H1 (cell line): ENCODE measurements at regions not wholly inside any gene's neighbourhood (a gene's known extent, or its start where the extent isn't known, plus 50 kb on each side); places are given as distances from the start of the nearest gene placed in this dataset.

Source experiments
- CTCF ChIA-PET: fragments of 300-600 bp; sonication (Branson Sonifier 250); formaldehyde crosslinking; loops from one replicate; lab custom pipeline; 2021; ENCODE audit not compliant: partially characterized antibody; lab: Charles Lee
- POLR2A ChIA-PET: fragments of 300-600 bp; sonication (Branson Sonifier 250); formaldehyde crosslinking; loops from one replicate; lab custom pipeline; 2021; ENCODE audit warnings: inconsistent platforms; ENCODE audit not compliant: partially characterized antibody; lab: Charles Lee
- DNase-seq, 2 experiments: peaks; one replicate each; pipeline versions ENCODE4 v3.0.0 to v3.0.0-alpha.2; 2010 to 2022; ENCODE audit warnings: low spot score in 2 of 2, low read depth in 1 of 2, mixed read lengths in 1 of 2
- FAIRE-seq: peaks from 2 replicates; lab custom pipeline; 2011; peaks lifted over from hg19 to GRCh38; lab: Jason Lieb, UNC
- H2AFZ ChIP-seq: 2 replicates; pipeline ENCODE4 v1.8.1; 2012; ENCODE audit warnings: low read length, inconsistent platforms
- H2AK5ac ChIP-seq: 2 replicates; pipeline ENCODE4 v1.6.1; 2013; ENCODE audit warnings: low read depth, low read length
- H2BK120ac ChIP-seq: replicated peaks from 2 replicates; pipeline ENCODE3; 2013; ENCODE audit warnings: low read depth, low read length, inconsistent platforms
- H2BK12ac ChIP-seq: 2 replicates; pipeline ENCODE4 v1.6.1; 2013; ENCODE audit warnings: low read depth, low read length
- H2BK15ac ChIP-seq: 2 replicates; pipeline ENCODE4 v1.6.1; 2013; ENCODE audit warnings: low read length
- H2BK20ac ChIP-seq: 2 replicates; pipeline ENCODE4 v1.6.1; 2013; ENCODE audit warnings: low read length
- H2BK5ac ChIP-seq: 2 replicates; pipeline ENCODE4 v1.6.1; 2013; ENCODE audit warnings: low read depth, low read length
- H3K14ac ChIP-seq: 2 replicates; pipeline ENCODE4 v1.6.1; 2013; ENCODE audit warnings: inconsistent platforms; ENCODE audit not compliant: insufficient read length
- H3K18ac ChIP-seq: 2 replicates; pipeline ENCODE4 v1.6.1; 2013; ENCODE audit warnings: low read length; ENCODE audit errors: extremely low read depth
- H3K23ac ChIP-seq: 2 replicates; pipeline ENCODE4 v1.6.1; 2013; ENCODE audit warnings: inconsistent platforms; ENCODE audit not compliant: insufficient read length
- H3K23me2 ChIP-seq: 2 replicates; pipeline ENCODE4 v1.6.1; 2013; ENCODE audit warnings: low read depth, low read length
- H3K27ac ChIP-seq: 2 replicates; pipeline ENCODE4 v1.6.1; 2011; ENCODE audit warnings: low read depth, low read length, inconsistent platforms
- H3K27me3 ChIP-seq, 4 experiments: replicated peaks in 1 of 4; 1 replicate in 1 of 4; 2 replicates in 3 of 4; pipeline versions ENCODE4 v1.6.1 to v1.8.1; 2011 to 2013; ENCODE audit warnings: low read length in 3 of 4, mild to moderate bottlenecking in 3 of 4, inconsistent platforms in 2 of 4, mixed read lengths in 2 of 4, moderate library complexity in 1 of 4; ENCODE audit not compliant: control insufficient read depth in 3 of 4, insufficient read depth in 3 of 4; ENCODE audit errors: extremely low read depth in 1 of 4
- H3K36me3 ChIP-seq, 4 experiments: 2 replicates each; pipeline versions ENCODE4 v1.6.1 to v1.8.1; 2011 to 2013; ENCODE audit warnings: mild to moderate bottlenecking in 4 of 4, low read length in 3 of 4, moderate library complexity in 2 of 4, control low read depth in 1 of 4, inconsistent platforms in 1 of 4; ENCODE audit not compliant: insufficient read depth in 4 of 4, control insufficient read depth in 2 of 4
- H3K4ac ChIP-seq: replicated peaks from 2 replicates; pipeline ENCODE3; 2013; ENCODE audit warnings: low read length, low read depth, mixed read lengths, inconsistent platforms; ENCODE audit not compliant: insufficient read length
- H3K4me1 ChIP-seq, 4 experiments: replicated peaks in 1 of 4; 1 replicate in 1 of 4; 2 replicates in 3 of 4; pipeline versions ENCODE4 v1.6.1 to v1.8.1; 2011 to 2013; ENCODE audit warnings: low read length in 3 of 4, inconsistent platforms in 2 of 4, mixed read lengths in 1 of 4; ENCODE audit not compliant: insufficient read depth in 4 of 4, control insufficient read depth in 3 of 4
- H3K4me2 ChIP-seq, 2 experiments: 2 replicates each; pipeline versions ENCODE4 v1.6.1 to v1.8.1; 2011 to 2013; ENCODE audit warnings: low read depth in 2 of 2, low read length in 2 of 2, control low read depth in 1 of 2, inconsistent platforms in 1 of 2, mild to moderate bottlenecking in 1 of 2; ENCODE audit not compliant: insufficient read depth in 1 of 2
- H3K4me3 ChIP-seq, 4 experiments: fragments of 200-600, 300-600 bp in 1 of 4; sonication (generic), shearing (Covaris generic), sonication (Bioruptor Twin) in 1 of 4; 2 replicates each; pipeline versions ENCODE4 v1.5.1 to v1.8.1; 2011 to 2016; ENCODE audit warnings: low read length in 4 of 4, low read depth in 3 of 4, control low read depth in 2 of 4, inconsistent platforms in 2 of 4, mild to moderate bottlenecking in 2 of 4, mixed read lengths in 1 of 4, moderate library complexity in 1 of 4; ENCODE audit not compliant: insufficient read depth in 2 of 4; ENCODE audit errors: extremely low read depth in 1 of 4
- H3K56ac ChIP-seq: replicated peaks from 2 replicates; pipeline ENCODE3; 2013; ENCODE audit warnings: low read depth, mild to moderate bottlenecking, mixed read lengths, low read length, inconsistent platforms; ENCODE audit not compliant: insufficient read length
- H3K79me1 ChIP-seq: 2 replicates; pipeline ENCODE4 v1.6.1; 2013; ENCODE audit warnings: low read depth, low read length, control low read depth
- H3K79me2 ChIP-seq, 2 experiments: 2 replicates each; pipeline versions ENCODE4 v1.6.1 to v1.8.1; 2012 to 2013; ENCODE audit warnings: low read length in 2 of 2, mild to moderate bottlenecking in 2 of 2, inconsistent platforms in 1 of 2; ENCODE audit not compliant: insufficient read depth in 2 of 2, control insufficient read depth in 1 of 2
- H3K9ac ChIP-seq, 4 experiments: replicated peaks in 1 of 4; 1 replicate in 1 of 4; 2 replicates in 3 of 4; pipeline versions ENCODE4 v1.6.1 to v1.8.1; 2011 to 2013; ENCODE audit warnings: low read depth in 3 of 4, low read length in 3 of 4, control low read depth in 2 of 4, mild to moderate bottlenecking in 2 of 4, moderate library complexity in 2 of 4, inconsistent platforms in 1 of 4; ENCODE audit errors: extremely low read depth in 1 of 4
- H3K9me3 ChIP-seq, 2 experiments: 2 replicates each; pipeline versions ENCODE4 v1.6.1 to v1.8.1; 2012 to 2013; ENCODE audit warnings: mild to moderate bottlenecking in 2 of 2, moderate library complexity in 2 of 2, control low read depth in 1 of 2, inconsistent platforms in 1 of 2, low read depth in 1 of 2, low read length in 1 of 2, mixed read lengths in 1 of 2; ENCODE audit not compliant: insufficient read depth in 2 of 2
- H4K20me1 ChIP-seq, 2 experiments: replicated peaks in 1 of 2; 2 replicates each; pipeline versions ENCODE3 to v1.8.1; 2011 to 2013; ENCODE audit warnings: inconsistent platforms in 2 of 2, low read length in 2 of 2, mild to moderate bottlenecking in 1 of 2; ENCODE audit not compliant: insufficient read depth in 2 of 2, control insufficient read depth in 1 of 2
- H4K5ac ChIP-seq: 2 replicates; pipeline ENCODE4 v1.6.1; 2013; ENCODE audit warnings: low read length, low read depth, mixed read lengths, inconsistent platforms; ENCODE audit not compliant: insufficient read length
- H4K8ac ChIP-seq: 2 replicates; pipeline ENCODE4 v1.8.0; 2013; ENCODE audit warnings: mild to moderate bottlenecking, moderate library complexity, low read length, inconsistent platforms; ENCODE audit not compliant: insufficient read depth; ENCODE audit errors: extremely low read depth
- H4K91ac ChIP-seq: replicated peaks from 2 replicates; pipeline ENCODE3; 2013; ENCODE audit warnings: low read length, mixed read lengths, inconsistent platforms; ENCODE audit not compliant: insufficient read length
- ASH2L ChIP-seq: fragments of 200-600, 300-600 bp; sonication (generic); IDR thresholded peaks from one replicate; pipeline ENCODE4 v1.7.1; 2017; ENCODE audit warnings: low read length
- CBX5 ChIP-seq: fragments of 300-800, 300-1000 bp; sonication (generic); IDR thresholded peaks from 2 replicates; pipeline ENCODE4 v1.7.1; 2016; ENCODE audit warnings: antibody characterized with exemption, low read length, low read depth
- POLR2A ChIP-seq, 2 experiments: IDR thresholded peaks; 1 replicate in 1 of 2; 2 replicates in 1 of 2; pipeline ENCODE4 v1.6.1; 2011; ENCODE audit warnings: low read depth in 2 of 2, low read length in 2 of 2, mild to moderate bottlenecking in 2 of 2; ENCODE audit errors: control extremely low read depth in 1 of 2
- SP1 ChIP-seq: IDR thresholded peaks from 2 replicates; pipeline ENCODE4 v1.6.1; 2011; ENCODE audit warnings: low read depth, low read length
- TCF12 ChIP-seq: IDR thresholded peaks from 2 replicates; pipeline ENCODE4 v1.6.1; 2011; ENCODE audit warnings: low read depth, mild to moderate bottlenecking, low read length
- WGBS, 2 experiments: shearing (Covaris generic) in 1 of 2; methylation state at CpG; one replicate each; pipeline versions ENCODE4 v1.1.6 to v1.1.7; 2013 to 2015; ENCODE audit warnings: low lambda C conversion rate in 2 of 2, mixed read lengths in 2 of 2, inconsistent platforms in 1 of 2, low coverage in 1 of 2, missing lambda C conversion rate in 1 of 2; ENCODE audit not compliant: insufficient replicate concordance in 2 of 2, insufficient coverage in 1 of 2, insufficient read length in 1 of 2; ENCODE audit errors: extremely low coverage in 1 of 2, missing lambda C conversion rate in 1 of 2; 5-methylcytosine and 5-hydroxymethylcytosine counted together
- TF ChIP-seq, protein P1 (sequence below): IDR thresholded peaks from 2 replicates; pipeline ENCODE4 v1.6.1; 2012; ENCODE audit warnings: low read length, inconsistent platforms
- TF ChIP-seq, protein P2 (sequence below): IDR thresholded peaks from 2 replicates; pipeline ENCODE4 v1.6.1; 2011; ENCODE audit warnings: low read depth, mild to moderate bottlenecking, low read length; ENCODE audit not compliant: insufficient read depth
- TF ChIP-seq, protein P3 (sequence below): IDR thresholded peaks from 2 replicates; pipeline ENCODE4 v1.6.1; 2011; ENCODE audit warnings: low read length, improper control_type of control experiment

DNA sequence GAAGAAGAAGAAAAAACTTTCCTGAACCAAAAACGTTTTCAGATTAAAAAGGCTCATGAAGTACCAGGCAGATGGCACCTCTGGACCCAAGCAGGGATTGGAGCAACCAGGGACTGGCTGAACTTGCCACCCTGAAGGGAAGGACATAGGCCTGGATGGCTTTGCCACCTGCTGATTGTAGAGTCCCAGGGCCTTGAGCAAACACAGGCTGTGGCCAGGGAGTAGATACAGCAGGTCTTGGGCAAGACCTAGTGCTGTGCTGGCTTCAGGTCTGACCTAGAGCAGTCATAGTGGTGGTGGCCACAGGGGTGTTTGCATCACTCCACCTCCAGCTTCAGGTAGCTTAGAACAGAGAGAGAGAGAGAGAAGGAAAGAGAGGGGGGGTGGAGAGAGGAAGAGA lies 176.7 kb upstream of the FOXN2 start:
- no peak overlapping the region for H3K9ac ChIP-seq
- no peak overlapping the region for H3K27ac ChIP-seq
- no peak overlapping the region for H3K23ac ChIP-seq
- no peak overlapping the region for H4K8ac ChIP-seq
- POLR2A ChIA-PET, result no interaction called here
- no peak overlapping the region for H3K56ac ChIP-seq
- no peak overlapping the region for H2BK20ac ChIP-seq
- H3K4me1 ChIP-seq, result no peaks in the 10 kb centered on the region
- H3K36me3 ChIP-seq, result no peaks in the 10 kb centered on the region
- no peaks in the 10 kb centered on the region for H3K79me1 ChIP-seq
- H4K91ac ChIP-seq, result no peak overlapping the region
- no peak overlapping the region for H2AFZ ChIP-seq
- H3K4me2 ChIP-seq, result no peak overlapping the region
- no peaks in the 10 kb centered on the region for H3K9me3 ChIP-seq
- no peaks in the 10 kb centered on the region for H3K27me3 ChIP-seq
- H2AK5ac ChIP-seq, result no peak overlapping the region
- CTCF ChIA-PET, result interaction anchor here (0.8 to 0.9 kb wide), 2 partner anchors 15 to 146 kb away, joined by 3 to 5 read pairs; no protein-coding TSS in a partner anchor
- H3K18ac ChIP-seq, result no peak overlapping the region
- H3K4ac ChIP-seq, result no peak overlapping the region
- no peak for TF ChIP-seq ASH2L
- TF ChIP-seq CBX5, result no peak
- TF ChIP-seq, protein P1, sequence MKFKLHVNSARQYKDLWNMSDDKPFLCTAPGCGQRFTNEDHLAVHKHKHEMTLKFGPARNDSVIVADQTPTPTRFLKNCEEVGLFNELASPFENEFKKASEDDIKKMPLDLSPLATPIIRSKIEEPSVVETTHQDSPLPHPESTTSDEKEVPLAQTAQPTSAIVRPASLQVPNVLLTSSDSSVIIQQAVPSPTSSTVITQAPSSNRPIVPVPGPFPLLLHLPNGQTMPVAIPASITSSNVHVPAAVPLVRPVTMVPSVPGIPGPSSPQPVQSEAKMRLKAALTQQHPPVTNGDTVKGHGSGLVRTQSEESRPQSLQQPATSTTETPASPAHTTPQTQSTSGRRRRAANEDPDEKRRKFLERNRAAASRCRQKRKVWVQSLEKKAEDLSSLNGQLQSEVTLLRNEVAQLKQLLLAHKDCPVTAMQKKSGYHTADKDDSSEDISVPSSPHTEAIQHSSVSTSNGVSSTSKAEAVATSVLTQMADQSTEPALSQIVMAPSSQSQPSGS, result no peak
- TF ChIP-seq, protein P2, sequence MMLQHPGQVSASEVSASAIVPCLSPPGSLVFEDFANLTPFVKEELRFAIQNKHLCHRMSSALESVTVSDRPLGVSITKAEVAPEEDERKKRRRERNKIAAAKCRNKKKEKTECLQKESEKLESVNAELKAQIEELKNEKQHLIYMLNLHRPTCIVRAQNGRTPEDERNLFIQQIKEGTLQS, result no peak
- TF ChIP-seq POLR2A (IDR thresholded peaks at IDR 0.05; ENCODE audit: control extremely low read depth in 1 of 2, low read depth in 2 of 2, low read length in 2 of 2), result no peak
- TF ChIP-seq, protein P3, sequence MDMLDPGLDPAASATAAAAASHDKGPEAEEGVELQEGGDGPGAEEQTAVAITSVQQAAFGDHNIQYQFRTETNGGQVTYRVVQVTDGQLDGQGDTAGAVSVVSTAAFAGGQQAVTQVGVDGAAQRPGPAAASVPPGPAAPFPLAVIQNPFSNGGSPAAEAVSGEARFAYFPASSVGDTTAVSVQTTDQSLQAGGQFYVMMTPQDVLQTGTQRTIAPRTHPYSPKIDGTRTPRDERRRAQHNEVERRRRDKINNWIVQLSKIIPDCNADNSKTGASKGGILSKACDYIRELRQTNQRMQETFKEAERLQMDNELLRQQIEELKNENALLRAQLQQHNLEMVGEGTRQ, result no peak
- no peak for TF ChIP-seq TCF12
- TF ChIP-seq SP1, result no peak
- H2BK15ac ChIP-seq, result no peak overlapping the region
- H2BK120ac ChIP-seq, result no peak overlapping the region
- H4K20me1 ChIP-seq, result no peaks in the 10 kb centered on the region
- FAIRE-seq, result no peak
- WGBS, 2 experiments, result 80% methylated on average over 1 of the region's 1 CpG; no CpG with 5 or more reads in 1 of the 2 experiments
- no peak overlapping the region for H3K14ac ChIP-seq
- H2BK5ac ChIP-seq, result no peak overlapping the region
- no peak for DNase-seq
- no peak overlapping the region for H4K5ac ChIP-seq
- no peak overlapping the region for H3K4me3 ChIP-seq
- no peaks in the 10 kb centered on the region for H3K23me2 ChIP-seq
- H2BK12ac ChIP-seq, result no peak overlapping the region
- H3K79me2 ChIP-seq, result no peaks in the 10 kb centered on the region
